ENCODE measurements at regions not wholly inside any gene's neighbourhood (a gene's known extent, or its start where the extent isn't known, plus 50 kb on each side); places are given as distances from the start of the nearest gene placed in this dataset.

- no peak for DNase-seq
- Histone ChIP-seq H3K9ac (ENCODE audit: low read length) (no peak overlapping the region), H3K4me1 (ENCODE audit: low read length) (no peaks in the 10 kb centered on the region), H3K9me2 (replicated peaks; ENCODE audit: insufficient read depth, low read length) (no peaks in the 10 kb centered on the region; the same call in 1 of the 2 replicates), H3K36me3 (replicated peaks; ENCODE audit: insufficient read depth, low read length) (no peaks in the 10 kb centered on the region), H3K4me2 (ENCODE audit: low read depth, low read length) (no peak overlapping the region), H3K4me3 (ENCODE audit: low read length) (no peak overlapping the region), H3K9me3 (replicated peaks; ENCODE audit: insufficient read depth, low read length) (no peaks in the 10 kb centered on the region), H2AFZ (ENCODE audit: low read length) (no peak overlapping the region), H3K27me3 (replicated peaks; ENCODE audit: insufficient read depth, low read length) (no peaks in the 10 kb centered on the region), H4K20me1 (ENCODE audit: insufficient read depth, low read length) (no peaks in the 10 kb centered on the region), H3F3A (ENCODE audit: insufficient read depth, low read length) (no peaks in the 10 kb centered on the region), H3K79me2 (ENCODE audit: low read length) (no peaks in the 10 kb centered on the region), H3K27ac (ENCODE audit: low read length) (no peak overlapping the region)
- TF ChIP-seq CTCF (IDR thresholded peaks at IDR 0.05; ENCODE audit: low read length), result no peak
- no peak for TF ChIP-seq EZH2phosphoT487 (IDR thresholded peaks at IDR 0.05; ENCODE audit: low read length)
- TF ChIP-seq EZH2 (optimal IDR thresholded peaks at IDR 0.05; ENCODE audit: low read depth, low read length), result no peak
Measured at GRCh38 chr4:15376145-15376544, 51.7 kb upstream of the C1QTNF7 start.

- no peak overlapping the region for H3K4me2 ChIP-seq (ENCODE audit: low read depth, low read length)
- no peaks in the 10 kb centered on the region; the same call in 1 of the 2 replicates for H3K9me2 ChIP-seq (replicated peaks; ENCODE audit: insufficient read depth, low read length)
- no peak overlapping the region for H2AFZ ChIP-seq (ENCODE audit: low read length)
- H3K4me3 ChIP-seq (ENCODE audit: low read length), result no peak overlapping the region
- H4K20me1 ChIP-seq (ENCODE audit: insufficient read depth, low read length), result no peaks in the 10 kb centered on the region
- no peaks in the 10 kb centered on the region for H3K36me3 ChIP-seq (replicated peaks; ENCODE audit: insufficient read depth, low read length)
- no peaks in the 10 kb centered on the region for H3K9me3 ChIP-seq (replicated peaks; ENCODE audit: insufficient read depth, low read length)
- no peaks in the 10 kb centered on the region for H3K79me2 ChIP-seq (ENCODE audit: low read length)
- H3K9ac ChIP-seq (ENCODE audit: low read length), result no peak overlapping the region
- no peaks in the 10 kb centered on the region for H3F3A ChIP-seq (ENCODE audit: insufficient read depth, low read length)
- no peaks in the 10 kb centered on the region for H3K27me3 ChIP-seq (replicated peaks; ENCODE audit: insufficient read depth, low read length)
- H3K4me1 ChIP-seq (ENCODE audit: low read length), result no peaks in the 10 kb centered on the region
- no peak for TF ChIP-seq EZH2phosphoT487 (IDR thresholded peaks at IDR 0.05; ENCODE audit: low read length)
- no peak for TF ChIP-seq CTCF (IDR thresholded peaks at IDR 0.05; ENCODE audit: low read length)
- TF ChIP-seq EZH2 (optimal IDR thresholded peaks at IDR 0.05; ENCODE audit: low read depth, low read length), result no peak
- H3K27ac ChIP-seq (ENCODE audit: low read length), result no peak overlapping the region
- no peak for DNase-seq
Measured at GRCh38 chr4:15376594-15376993, 51.2 kb upstream of the C1QTNF7 start.
